Stimulated activated CD4-positive, alpha-beta T cell treated with anti-CD3 and anti-CD28 coated beads, Interleukin-4, amount 100 ng/mL, for 1 hour (primary cell): ENCODE measurements at regions not wholly inside any gene's neighbourhood (a gene's known extent, or its start where the extent isn't known, plus 50 kb on each side); places are given as distances from the start of the nearest gene placed in this dataset.
"Not testable (repeated sequence)": the region's sequence is repeated elsewhere in the genome, so short reads cannot be mapped to it uniquely, and the experiment has no call there.

ENCODE experiments used
- DNase-seq: peaks from one replicate; pipeline ENCODE4 v3.0.0-alpha.2; 2020

GRCh38 chr2:8594731-8595427 is 87.0 kb upstream of the ID2 start:
- DNase-seq = no peak

DNA sequence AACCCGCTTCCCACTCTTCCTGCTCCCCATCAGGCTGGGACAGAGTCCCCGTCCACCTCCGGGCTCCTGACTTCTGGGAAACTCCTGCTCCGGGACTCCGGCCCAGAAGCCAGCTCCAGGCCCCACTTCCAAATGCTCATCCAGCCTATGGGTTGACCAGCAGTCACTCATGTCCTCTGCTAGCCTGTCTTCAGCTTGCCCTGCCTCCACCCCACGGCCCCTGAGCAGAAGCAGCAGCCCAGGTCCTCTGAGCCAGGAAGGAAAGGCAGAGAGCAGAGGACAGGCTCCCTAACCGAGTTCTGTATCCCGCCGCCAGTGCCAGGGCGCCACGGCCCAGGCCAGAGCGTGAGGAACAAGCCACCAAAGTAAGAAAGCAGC is 86.4 kb upstream of the ID2 start:
- no peak for DNase-seq

GRCh38 chr2:8595811-8596600 is 85.8 kb upstream of the ID2 start:
- no peak for DNase-seq

- DNase-seq = no peak
These were observed 84.8 kb upstream of the ID2 start for GRCh38 chr2:8597094-8597493.

DNA sequence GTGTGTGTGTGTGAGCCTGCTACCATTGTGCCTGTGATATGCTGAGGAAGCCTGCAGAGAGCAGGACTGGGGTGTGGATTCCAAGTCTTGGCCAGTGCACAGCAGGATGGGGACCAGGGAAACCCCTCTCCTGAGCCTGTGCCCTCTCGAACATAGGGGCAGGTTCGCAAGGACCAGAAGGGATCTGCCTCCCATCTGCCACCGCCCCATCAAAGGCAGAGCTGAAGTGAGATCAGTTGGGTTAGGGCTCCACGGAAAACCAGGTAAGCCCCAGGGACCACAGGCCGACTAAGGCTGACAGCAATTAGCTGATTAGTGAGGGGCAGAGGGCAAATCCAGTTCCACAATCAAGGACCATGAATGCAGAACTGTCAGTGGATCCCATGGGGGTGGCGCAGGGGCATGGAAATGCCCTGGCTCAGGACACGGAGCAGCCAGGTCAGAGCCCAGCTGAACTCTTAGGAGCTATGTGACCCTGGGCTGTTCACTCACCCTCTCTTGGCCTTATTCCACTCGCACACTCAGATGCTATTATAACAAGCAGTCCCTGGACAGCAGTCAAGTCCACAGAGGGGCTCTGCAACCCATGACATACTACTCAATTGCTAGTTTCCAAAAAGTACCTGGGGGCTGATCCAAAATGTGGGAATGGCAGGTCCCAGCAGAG is 84.2 kb upstream of the ID2 start:
- DNase-seq = no peak

DNA sequence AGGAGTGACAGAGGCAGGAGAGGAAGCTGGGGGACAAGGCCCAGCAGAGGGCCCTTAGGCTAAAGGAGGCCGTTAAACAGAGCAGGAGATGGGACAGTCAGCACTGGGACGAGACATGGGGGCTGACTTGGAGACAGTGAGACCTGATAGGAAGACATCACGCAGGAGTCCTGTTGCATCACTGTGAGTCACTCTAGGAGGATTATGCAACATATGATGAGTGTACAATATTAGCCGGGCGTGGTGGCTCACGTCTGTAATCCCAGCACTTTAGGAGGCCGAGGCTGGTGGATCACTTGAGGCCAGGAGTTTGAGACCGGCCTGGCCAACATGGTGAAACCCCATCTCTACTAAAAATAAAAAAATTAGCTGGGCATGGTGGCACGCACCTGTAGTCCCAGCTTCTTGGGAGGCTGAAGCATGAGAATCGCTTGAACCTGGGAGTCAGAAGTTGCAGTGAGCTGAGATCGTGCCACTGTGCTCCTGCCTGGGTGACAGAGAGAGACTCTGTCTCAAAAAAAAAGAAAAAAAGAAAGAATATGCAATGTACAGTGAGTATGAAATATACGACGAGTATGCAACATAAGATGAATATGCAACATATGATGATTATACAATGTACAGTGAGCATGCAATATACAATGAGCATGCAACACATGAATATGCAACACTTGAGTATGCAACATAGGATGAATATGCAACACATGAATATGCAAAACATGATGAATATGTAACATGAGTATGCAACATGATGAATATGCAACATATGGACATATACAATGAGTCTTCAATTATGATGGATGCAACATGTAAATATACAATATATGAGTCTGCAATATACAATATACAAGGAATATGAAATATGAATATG is 83.3 kb upstream of the ID2 start:
- DNase-seq = no peak

- DNase-seq = no peak
These were observed 82.2 kb upstream of the ID2 start for GRCh38 chr2:8599421-8600242.

- DNase-seq = no peak
These were observed 81.4 kb upstream of the ID2 start for GRCh38 chr2:8600456-8600855.

- no peak for DNase-seq
These were observed 79.0 kb upstream of the ID2 start for GRCh38 chr2:8602809-8603208.

DNA sequence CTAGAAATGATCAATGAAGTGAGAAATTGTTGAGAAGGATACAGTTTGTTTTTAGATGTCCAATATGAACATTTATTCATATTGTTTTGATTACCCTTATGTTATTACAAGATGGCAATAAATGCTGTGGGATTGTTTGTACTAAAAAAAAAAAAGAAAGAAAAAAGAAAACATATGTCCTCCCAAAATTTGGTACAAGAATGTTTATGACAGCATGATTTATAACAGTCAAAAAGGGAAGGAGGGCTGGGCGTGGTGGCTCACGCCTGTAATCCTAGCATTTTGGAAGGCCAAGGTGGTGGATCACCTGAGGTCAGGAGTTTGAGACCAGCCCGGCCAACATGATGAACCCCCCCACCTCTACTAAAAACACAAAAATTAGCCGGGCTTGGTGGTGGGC is 78.5 kb upstream of the ID2 start:
- DNase-seq = not testable (repeated sequence)

- no peak for DNase-seq
These were observed 77.6 kb upstream of the ID2 start for GRCh38 chr2:8604262-8604661.

- no peak for DNase-seq
These were observed 76.3 kb upstream of the ID2 start for GRCh38 chr2:8605351-8606065.

DNA sequence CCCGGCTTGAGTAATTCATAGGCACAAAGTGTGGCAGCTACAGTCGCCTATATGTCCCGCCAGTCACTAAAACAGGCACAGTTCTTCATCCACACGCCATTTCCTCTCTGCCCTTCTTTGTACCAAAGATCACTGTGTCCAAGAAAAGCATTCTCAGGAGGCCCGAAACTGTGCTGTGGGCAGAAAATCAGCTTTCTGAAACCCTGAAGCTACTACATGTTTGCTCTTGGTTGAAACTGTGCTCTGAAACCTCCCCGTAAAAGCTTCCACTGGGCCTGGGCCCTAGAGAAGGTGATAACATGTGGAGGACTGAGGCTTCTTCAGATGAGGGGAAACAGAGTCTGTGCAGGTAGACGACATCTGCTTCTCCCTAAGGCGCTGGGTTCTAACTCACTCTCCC is 75.6 kb upstream of the ID2 start:
- DNase-seq = no peak

DNA sequence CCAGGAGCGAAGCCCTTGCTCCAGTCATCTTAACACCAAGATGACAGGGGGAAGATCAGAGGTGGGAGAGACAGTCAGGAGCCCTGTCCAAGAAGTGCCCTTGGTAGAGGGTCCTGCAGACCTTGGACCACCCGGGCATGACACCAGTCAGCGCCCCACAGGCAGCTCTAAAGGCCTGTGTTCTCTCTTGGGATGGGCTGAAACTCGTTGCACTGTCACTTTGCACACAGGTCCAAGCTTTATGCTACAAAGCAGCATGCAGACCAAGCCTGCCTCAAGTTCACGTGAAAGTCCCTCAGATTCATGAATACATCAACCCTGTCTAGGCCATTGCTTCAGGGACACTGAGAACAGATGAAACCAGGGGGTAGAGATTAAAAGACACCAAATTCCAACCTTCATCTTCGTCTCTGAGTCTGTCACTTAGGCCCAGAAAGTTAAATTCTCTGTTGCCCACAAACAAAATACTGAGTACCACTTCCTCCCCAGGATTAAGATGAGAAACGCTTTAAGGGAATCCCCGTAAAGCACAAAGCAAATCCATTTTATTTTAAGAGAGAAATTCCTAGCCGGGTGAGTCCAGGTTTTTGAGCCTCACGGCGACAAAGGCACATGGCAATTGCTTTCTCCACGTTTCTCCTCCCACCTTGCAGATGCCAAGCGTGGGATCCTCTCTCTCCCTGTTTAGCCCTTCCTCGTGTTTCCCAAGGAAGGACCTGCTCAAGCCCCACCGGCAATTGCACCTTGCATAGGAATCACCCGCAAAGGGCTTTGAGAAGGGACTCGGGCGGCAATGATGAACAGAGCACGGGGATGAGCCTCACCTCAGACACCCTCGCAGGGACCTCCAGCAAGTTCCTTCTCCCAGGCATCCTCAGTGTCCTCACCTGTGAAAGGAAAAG is 75.0 kb upstream of the ID2 start:
- no peak for DNase-seq

GRCh38 chr2:8607606-8608005 is 74.2 kb upstream of the ID2 start:
- no peak for DNase-seq

- DNase-seq = no peak
These were observed 73.4 kb upstream of the ID2 start for GRCh38 chr2:8608411-8608954.

DNA sequence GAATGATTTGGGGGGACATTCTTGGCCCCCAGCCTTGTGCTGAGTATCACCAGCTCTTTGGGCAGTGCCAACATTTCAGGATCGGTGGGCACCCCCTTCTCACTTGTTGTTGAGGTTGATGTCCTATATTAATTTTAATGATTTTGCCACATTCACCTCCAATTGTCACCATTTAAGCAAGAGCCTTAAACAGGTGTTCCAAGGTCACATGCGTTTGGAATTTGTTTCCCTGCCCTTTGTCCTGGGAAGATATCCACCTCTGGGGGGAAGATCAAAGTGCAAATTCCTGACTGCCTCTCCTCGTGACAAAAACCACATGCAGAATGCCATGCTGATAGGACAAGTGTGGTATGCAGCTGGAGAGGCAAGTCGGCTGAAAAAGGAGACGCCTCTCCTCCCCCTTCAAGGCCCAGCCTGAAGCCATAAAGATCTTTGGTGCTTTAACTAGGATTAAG is 72.5 kb upstream of the ID2 start:
- no peak for DNase-seq

DNA sequence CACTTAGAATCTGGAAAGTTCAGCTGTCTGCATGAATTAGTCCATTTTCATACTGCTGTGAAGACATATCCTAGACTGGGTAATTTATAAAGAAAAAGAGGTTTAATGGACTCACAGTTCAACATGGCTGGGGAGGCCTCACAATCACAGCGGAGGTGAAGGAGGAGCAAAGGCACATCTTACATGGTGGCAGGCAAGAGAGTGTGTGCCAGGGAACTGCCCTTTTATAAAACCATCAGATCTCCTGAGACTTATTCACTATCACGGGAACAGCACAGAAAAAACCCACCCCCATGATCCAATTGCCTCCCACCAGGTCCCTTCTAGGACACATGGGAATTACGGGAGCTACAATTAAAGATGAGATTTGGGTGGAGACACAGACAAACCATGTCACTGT is 71.1 kb upstream of the ID2 start:
- DNase-seq = not testable (repeated sequence)

DNA sequence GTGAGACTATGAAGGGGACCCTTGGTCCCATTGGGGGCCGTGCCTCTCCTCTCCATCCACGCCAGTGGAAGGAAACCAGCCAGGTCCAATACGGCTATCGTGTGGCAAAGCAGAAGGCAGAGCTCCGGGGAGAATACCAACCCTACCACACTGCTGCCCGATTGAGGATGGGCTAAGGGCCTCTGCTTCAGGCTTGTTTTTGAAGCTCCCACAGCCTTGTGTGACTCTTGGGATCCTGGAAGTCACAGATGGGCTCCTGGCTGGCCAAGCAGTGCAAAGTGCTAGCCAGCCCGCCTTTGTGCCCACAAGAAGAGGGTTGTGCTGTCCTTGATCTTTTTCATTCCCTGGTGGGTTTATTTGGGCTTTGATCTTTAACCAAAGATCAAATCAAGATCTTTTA is 70.6 kb upstream of the ID2 start:
- DNase-seq = no peak

DNA sequence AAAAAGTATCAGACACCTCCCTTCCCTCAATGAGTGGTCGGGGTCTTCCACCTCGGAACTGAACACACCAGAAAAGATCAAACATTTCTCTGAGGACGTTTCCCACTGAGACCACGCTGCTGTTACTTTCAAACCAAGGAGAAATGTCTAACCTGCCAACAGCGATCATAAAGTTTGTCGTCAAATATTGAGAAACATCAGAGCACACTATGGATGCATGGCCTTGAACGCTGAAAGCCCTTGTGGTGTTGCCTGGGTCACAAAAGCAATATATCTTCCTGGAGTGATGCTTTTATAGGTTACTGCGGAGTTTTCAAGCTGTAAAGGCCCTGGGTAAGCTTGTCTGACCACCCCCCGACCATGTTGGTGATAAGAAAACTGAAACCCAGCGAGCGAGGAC is 70.2 kb upstream of the ID2 start:
- no peak for DNase-seq
